H1 (cell line): ENCODE measurements at regions not wholly inside any gene's neighbourhood (a gene's known extent, or its start where the extent isn't known, plus 50 kb on each side); places are given as distances from the start of the nearest gene placed in this dataset.

Experiments used
- JUN ChIP-seq: IDR thresholded peaks from 2 replicates; pipeline ENCODE4 v1.6.1; 2011; ENCODE audit warnings: low read depth, mild to moderate bottlenecking, improper control_type of control experiment, low read length
- SP4 ChIP-seq: IDR thresholded peaks from 2 replicates; pipeline ENCODE4 v1.6.1; 2012; ENCODE audit warnings: low read length, inconsistent platforms
- SRF ChIP-seq: IDR thresholded peaks from 2 replicates; pipeline ENCODE4 v1.6.1; 2011; ENCODE audit warnings: mild to moderate bottlenecking, low read depth, low read length, moderate library complexity
- TF ChIP-seq, protein P1 (sequence below), 3 experiments: IDR thresholded peaks; 1 replicate in 2 of 3; 2 replicates in 1 of 3; pipeline versions ENCODE4 v1.5.1 to v1.6.1; 2011; ENCODE audit warnings: low read length in 3 of 3, mild to moderate bottlenecking in 3 of 3, inconsistent platforms in 2 of 3, low read depth in 1 of 3, moderate library complexity in 1 of 3; ENCODE audit not compliant: insufficient read depth in 1 of 3; ENCODE audit errors: control extremely low read depth in 1 of 3
- TF ChIP-seq, protein P2 (sequence below): IDR thresholded peaks from 2 replicates; pipeline ENCODE4 v1.6.1; 2012; ENCODE audit warnings: inconsistent platforms
- TF ChIP-seq, protein P3 (sequence below): IDR thresholded peaks from 2 replicates; pipeline ENCODE4 v1.6.1; 2011; ENCODE audit warnings: low read depth, mild to moderate bottlenecking, low read length; ENCODE audit not compliant: insufficient read depth
- TF ChIP-seq, protein P4 (sequence below): IDR thresholded peaks from 2 replicates; pipeline ENCODE4 v1.6.1; 2011; ENCODE audit warnings: low read length, improper control_type of control experiment

DNA sequence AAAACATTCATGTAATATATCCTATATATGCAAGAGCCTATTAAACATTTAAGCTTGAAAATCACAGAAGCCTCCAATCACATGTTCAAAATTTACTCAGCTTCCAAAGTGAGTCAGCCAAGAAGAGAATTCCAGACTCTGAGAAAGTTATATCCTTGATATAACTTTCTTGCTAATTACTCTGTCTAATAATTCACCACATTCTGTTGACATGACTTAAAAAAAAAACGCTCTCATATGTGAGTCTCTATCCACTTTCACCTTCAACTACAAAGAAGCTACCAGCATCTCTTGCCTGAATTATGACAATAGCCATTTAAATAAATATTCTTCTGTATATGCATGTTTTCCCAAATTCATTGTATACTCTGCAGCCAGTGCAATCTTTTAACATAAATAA lies 1116.3 kb upstream of the CADM2 start:
- TF ChIP-seq, protein P1, sequence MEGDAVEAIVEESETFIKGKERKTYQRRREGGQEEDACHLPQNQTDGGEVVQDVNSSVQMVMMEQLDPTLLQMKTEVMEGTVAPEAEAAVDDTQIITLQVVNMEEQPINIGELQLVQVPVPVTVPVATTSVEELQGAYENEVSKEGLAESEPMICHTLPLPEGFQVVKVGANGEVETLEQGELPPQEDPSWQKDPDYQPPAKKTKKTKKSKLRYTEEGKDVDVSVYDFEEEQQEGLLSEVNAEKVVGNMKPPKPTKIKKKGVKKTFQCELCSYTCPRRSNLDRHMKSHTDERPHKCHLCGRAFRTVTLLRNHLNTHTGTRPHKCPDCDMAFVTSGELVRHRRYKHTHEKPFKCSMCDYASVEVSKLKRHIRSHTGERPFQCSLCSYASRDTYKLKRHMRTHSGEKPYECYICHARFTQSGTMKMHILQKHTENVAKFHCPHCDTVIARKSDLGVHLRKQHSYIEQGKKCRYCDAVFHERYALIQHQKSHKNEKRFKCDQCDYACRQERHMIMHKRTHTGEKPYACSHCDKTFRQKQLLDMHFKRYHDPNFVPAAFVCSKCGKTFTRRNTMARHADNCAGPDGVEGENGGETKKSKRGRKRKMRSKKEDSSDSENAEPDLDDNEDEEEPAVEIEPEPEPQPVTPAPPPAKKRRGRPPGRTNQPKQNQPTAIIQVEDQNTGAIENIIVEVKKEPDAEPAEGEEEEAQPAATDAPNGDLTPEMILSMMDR (IDR thresholded peaks at IDR 0.05; ENCODE audit: control extremely low read depth in 1 of 3, insufficient read depth in 1 of 3, low read depth in 1 of 3, low read length in 3 of 3): no peak
- no peak for TF ChIP-seq SP4
- no peak for TF ChIP-seq JUN
- TF ChIP-seq, protein P2, sequence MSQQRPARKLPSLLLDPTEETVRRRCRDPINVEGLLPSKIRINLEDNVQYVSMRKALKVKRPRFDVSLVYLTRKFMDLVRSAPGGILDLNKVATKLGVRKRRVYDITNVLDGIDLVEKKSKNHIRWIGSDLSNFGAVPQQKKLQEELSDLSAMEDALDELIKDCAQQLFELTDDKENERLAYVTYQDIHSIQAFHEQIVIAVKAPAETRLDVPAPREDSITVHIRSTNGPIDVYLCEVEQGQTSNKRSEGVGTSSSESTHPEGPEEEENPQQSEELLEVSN: no peak
- TF ChIP-seq, protein P3, sequence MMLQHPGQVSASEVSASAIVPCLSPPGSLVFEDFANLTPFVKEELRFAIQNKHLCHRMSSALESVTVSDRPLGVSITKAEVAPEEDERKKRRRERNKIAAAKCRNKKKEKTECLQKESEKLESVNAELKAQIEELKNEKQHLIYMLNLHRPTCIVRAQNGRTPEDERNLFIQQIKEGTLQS: no peak
- TF ChIP-seq, protein P4, sequence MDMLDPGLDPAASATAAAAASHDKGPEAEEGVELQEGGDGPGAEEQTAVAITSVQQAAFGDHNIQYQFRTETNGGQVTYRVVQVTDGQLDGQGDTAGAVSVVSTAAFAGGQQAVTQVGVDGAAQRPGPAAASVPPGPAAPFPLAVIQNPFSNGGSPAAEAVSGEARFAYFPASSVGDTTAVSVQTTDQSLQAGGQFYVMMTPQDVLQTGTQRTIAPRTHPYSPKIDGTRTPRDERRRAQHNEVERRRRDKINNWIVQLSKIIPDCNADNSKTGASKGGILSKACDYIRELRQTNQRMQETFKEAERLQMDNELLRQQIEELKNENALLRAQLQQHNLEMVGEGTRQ: no peak
- TF ChIP-seq SRF: no peak
